Pancreas (tissue), 10 donors: ENCODE measurements at regions not wholly inside any gene's neighbourhood (a gene's known extent, or its start where the extent isn't known, plus 50 kb on each side); places are given as distances from the start of the nearest gene placed in this dataset.

Experiments used
- ATAC-seq, 4 donors: fragments of 200-7000 bp; cut with Tn5 transposase; one replicate each; pipeline versions ENCODE4 v1.8.0 to v1.9.1; 2020; ENCODE audit warnings: mild to moderate bottlenecking in 4 of 4, moderate library complexity in 4 of 4
- DNase-seq, 6 donors: peaks; one replicate each; pipeline ENCODE4 v3.0.0-alpha.2; 2020
- FAIRE-seq: peaks from 2 replicates; lab custom pipeline; 2012; peaks lifted over from hg19 to GRCh38; lab: Jason Lieb, UNC
- H3K27ac ChIP-seq, 4 donors: fragments of 200-600 bp; sonication (generic); 1 replicate in 3 of 4; 2 replicates in 1 of 4; pipeline versions ENCODE4 v1.5.0 to v1.8.0; 2020
- H3K27me3 ChIP-seq, 4 donors: fragments of 200-600 bp; one replicate each; pipeline ENCODE4 v1.8.0; 2021
- H3K36me3 ChIP-seq, 3 donors: fragments of 200-600 bp; sonication (generic) in 1 of 3; one replicate each; pipeline versions ENCODE4 v1.5.0 to v1.8.0; 2020 to 2021
- H3K4me1 ChIP-seq, 3 donors: fragments of 200-600 bp; one replicate each; pipeline ENCODE4 v1.8.0; 2021
- H3K4me3 ChIP-seq, 4 donors: fragments of 200-600 bp; sonication (generic) in 2 of 4; one replicate each; pipeline versions ENCODE4 v1.5.0 to v1.8.0; 2020 to 2021
- H3K9me3 ChIP-seq, 4 donors: fragments of 200-600 bp; one replicate each; pipeline ENCODE4 v1.8.0; 2021
- WGBS, 2 donors: extraction: QIAGEN DNeasy Blood & Tissue Kit; methylation state at CpG; one replicate each; pipeline ENCODE4 v1.1.7; 2013; 5-methylcytosine and 5-hydroxymethylcytosine counted together
- intact Hi-C, 3 donors: fragments of 100-400 bp; cut with DNase I; formaldehyde crosslinking; loops; one replicate each; pipeline versions ENCODE4 v1.11.1 to v1.14.2; 2022
- TF ChIP-seq, protein P1 (sequence below), 4 donors: fragments of 200-600 bp; sonication (generic) in 3 of 4; IDR thresholded peaks; one replicate each; pipeline versions ENCODE4 v1.5.0 to v1.8.0; 2021; ENCODE audit warnings: antibody characterized with exemption in 4 of 4
- donor health status: healthy with polysubstance abuse.
- donor health status: DM: no; HTN: no; CAD: no; lungs with moderate emphysema.
- donor health status: DM: no; HTN: no; CAD: no.
- donor health status: control.
- donor health status: control.
- donor health status: Bipolar disorder and iron deficiency.
- donor health status: DM: yes; HTN: yes; CAD: no.
- donor health status: DM: no; HTN: no; CAD: no.
- donor health status: DM: no; HTN: no; CAD: no.
- donor health status: DM: yes; HTN: yes; CAD: no.

DNA sequence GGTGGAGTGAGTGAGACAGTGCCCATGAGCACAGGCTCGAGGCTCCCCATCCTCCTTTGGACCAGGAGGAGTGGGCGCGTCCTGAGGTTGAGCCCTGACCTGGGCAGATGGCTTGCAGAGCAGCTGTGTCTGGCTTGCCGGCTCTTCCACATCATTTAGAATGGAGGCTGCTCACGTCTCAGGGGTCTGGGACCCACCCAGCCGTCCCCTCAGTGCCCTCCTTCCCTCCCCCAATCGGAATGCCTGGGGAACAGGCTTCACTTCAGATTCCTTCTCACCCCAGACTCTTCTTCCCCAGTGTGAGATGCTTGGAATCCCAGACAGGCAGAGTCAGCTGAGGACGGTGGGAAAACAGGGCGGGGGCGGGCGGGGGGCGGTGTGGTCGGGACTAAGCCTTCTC, 968.6 kb upstream of the ZNF722 start:
- H3K4me1 ChIP-seq: no peaks in the 10 kb centered on the region
- no peak for DNase-seq
- no peaks in the 10 kb centered on the region for H3K36me3 ChIP-seq
- TF ChIP-seq, protein P1, sequence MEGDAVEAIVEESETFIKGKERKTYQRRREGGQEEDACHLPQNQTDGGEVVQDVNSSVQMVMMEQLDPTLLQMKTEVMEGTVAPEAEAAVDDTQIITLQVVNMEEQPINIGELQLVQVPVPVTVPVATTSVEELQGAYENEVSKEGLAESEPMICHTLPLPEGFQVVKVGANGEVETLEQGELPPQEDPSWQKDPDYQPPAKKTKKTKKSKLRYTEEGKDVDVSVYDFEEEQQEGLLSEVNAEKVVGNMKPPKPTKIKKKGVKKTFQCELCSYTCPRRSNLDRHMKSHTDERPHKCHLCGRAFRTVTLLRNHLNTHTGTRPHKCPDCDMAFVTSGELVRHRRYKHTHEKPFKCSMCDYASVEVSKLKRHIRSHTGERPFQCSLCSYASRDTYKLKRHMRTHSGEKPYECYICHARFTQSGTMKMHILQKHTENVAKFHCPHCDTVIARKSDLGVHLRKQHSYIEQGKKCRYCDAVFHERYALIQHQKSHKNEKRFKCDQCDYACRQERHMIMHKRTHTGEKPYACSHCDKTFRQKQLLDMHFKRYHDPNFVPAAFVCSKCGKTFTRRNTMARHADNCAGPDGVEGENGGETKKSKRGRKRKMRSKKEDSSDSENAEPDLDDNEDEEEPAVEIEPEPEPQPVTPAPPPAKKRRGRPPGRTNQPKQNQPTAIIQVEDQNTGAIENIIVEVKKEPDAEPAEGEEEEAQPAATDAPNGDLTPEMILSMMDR (IDR thresholded peaks at IDR 0.05): no peak
- no peak for ATAC-seq
- no peak for FAIRE-seq
- H3K9me3 ChIP-seq: no peaks in the 10 kb centered on the region
- no peak overlapping the region for H3K27ac ChIP-seq
- 52 to 53% methylated on average over 13 of the region's 13 CpGs for WGBS, 2 donors
- no peak overlapping the region for H3K4me3 ChIP-seq
- H3K27me3 ChIP-seq: no peaks in the 10 kb centered on the region
- intact Hi-C loops: no loop called here

DNA sequence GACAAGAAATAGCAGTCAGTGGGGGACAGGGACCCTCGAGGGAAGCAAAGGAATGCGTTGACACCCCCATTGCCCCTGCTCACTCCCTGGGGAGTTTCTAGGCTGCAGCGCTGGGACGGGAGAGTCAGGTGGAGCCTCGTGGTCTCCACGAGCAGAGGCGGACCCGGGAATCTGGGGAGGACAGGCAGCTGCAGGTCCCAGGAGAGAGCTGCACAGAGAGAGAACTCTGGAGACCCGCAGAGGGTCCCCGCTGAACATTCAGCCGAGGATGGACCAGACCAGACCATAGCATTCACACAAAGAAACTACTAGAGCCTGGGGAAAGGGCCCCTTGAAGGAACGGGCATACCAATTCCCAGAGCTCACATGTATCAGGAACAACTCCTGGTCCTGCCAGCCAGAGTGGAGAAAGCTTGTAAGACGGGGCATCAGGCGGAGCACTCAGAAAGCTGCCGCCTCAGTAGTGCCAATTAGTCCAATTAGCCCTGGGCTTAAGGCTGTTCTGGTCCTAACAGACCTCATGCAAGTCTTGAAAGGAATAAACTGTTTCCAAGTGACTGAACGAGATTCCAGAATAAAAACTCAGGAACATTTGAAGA, 966.7 kb upstream of the ZNF722 start:
- Histone ChIP-seq H3K36me3 (no peaks in the 10 kb centered on the region), H3K4me1 (no peaks in the 10 kb centered on the region), H3K27ac (no peak overlapping the region), H3K4me3 (no peak overlapping the region), H3K27me3 (no peaks in the 10 kb centered on the region), H3K9me3 (no peaks in the 10 kb centered on the region)
- TF ChIP-seq, protein P1 (IDR thresholded peaks at IDR 0.05): no peak
- DNase-seq: no peak
- 51 to 62% methylated on average over 16 of the region's 16 CpGs for WGBS, 2 donors
- intact Hi-C loops: no loop called here
- no peak for ATAC-seq
- no peak for FAIRE-seq

DNA sequence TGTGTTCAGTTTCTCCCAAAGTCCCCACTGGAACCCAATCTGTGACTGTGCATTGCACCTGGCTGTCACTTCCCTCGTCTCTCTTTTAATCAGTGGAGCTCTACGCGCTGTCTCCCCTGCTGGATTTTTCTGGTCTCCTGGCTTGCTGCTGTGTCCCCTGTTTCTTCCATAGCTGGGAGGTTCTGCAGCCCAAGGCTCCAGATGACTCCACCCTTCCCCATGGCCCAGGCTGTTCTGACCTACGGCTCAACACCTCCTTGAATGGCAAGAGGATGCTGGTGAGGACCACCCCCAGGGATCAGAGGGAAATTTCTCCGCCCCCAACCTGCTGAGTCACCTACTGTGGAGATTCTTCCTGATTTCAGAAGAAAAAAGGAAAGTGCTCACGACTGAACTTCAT, 961.4 kb upstream of the ZNF722 start:
- Histone ChIP-seq H3K4me3 (no peak overlapping the region), H3K9me3 (no peaks in the 10 kb centered on the region), H3K27ac (no peak overlapping the region), H3K27me3 (no peaks in the 10 kb centered on the region), H3K4me1 (no peaks in the 10 kb centered on the region), H3K36me3 (no peaks in the 10 kb centered on the region)
- no peak for DNase-seq
- TF ChIP-seq, protein P1 (IDR thresholded peaks at IDR 0.05): no peak
- intact Hi-C loops: no loop called here
- 39 to 49% methylated on average over 6 of the region's 6 CpGs for WGBS, 2 donors
- FAIRE-seq: no peak
- no peak for ATAC-seq

DNA sequence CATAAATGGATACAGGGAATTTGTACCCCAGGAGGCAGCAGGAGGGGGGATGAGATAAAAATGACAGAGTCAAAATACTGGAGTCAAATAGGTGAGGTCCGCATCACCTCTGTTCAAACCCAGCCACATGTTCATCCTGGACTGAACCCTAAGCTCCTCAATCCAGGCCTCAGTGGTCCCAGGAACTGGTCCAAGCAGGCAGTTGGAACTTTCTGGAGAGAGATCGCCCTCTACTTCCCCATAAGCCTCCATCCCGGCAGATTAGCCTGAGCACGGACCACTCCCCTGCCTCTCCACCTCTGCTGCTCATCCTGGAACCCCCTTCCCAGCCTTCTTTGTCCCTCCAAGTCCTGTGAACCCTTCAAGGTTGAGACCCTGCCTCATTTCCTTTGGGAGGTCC, 959.7 kb upstream of the ZNF722 start:
- WGBS, 2 donors: 63 to 80% methylated on average over 4 of the region's 4 CpGs
- ATAC-seq: no peak
- Histone ChIP-seq H3K36me3 (no peaks in the 10 kb centered on the region), H3K4me1 (no peaks in the 10 kb centered on the region), H3K4me3 (no peak overlapping the region), H3K27me3 (no peaks in the 10 kb centered on the region), H3K9me3 (no peaks in the 10 kb centered on the region), H3K27ac (no peak overlapping the region)
- FAIRE-seq: no peak
- DNase-seq: no peak
- TF ChIP-seq, protein P1 (IDR thresholded peaks at IDR 0.05): no peak
- intact Hi-C loops: no loop called here

DNA sequence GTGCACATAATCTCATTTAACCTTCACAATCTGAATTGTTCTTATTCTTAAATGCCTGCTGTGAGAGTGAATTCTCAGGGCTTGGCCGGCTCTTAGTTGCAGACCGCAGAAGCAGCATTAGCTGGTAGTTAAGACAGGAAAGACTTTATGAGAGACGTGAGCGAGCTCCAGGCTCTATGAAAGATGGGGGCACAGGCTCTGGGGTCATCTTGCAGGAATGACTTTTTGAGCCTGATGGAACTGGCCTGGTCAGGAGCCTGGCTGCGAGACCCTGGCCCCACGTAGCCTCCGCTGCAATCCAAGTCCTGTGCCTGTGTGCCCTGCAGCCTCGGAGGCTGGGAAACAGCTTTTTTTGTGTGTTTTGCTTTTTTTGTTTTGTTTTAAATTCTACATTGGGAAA, 958.8 kb upstream of the ZNF722 start:
- H3K4me1 ChIP-seq: no peaks in the 10 kb centered on the region
- 73 to 74% methylated on average over 8 of the region's 8 CpGs for WGBS, 2 donors
- intact Hi-C loops: loop anchor here in 1 of 3 donors (10.0 kb wide), 1 partner anchor 55 kb away; no protein-coding TSS in a partner anchor
- DNase-seq (no peak), FAIRE-seq (no peak), ATAC-seq (no peak)
- no peaks in the 10 kb centered on the region for H3K27me3 ChIP-seq
- H3K4me3 ChIP-seq: no peak overlapping the region
- TF ChIP-seq, protein P1 (IDR thresholded peaks at IDR 0.05): no peak
- no peak overlapping the region for H3K27ac ChIP-seq
- H3K36me3 ChIP-seq: no peaks in the 10 kb centered on the region
- no peaks in the 10 kb centered on the region for H3K9me3 ChIP-seq
